Activated CD4-positive, alpha-beta T cell treated with anti-CD3 and anti-CD28 coated beads, Interleukin-2, amount 10 ng/mL, durations not matched to agents 7 days and 5 days (primary cell): ENCODE measurements at regions not wholly inside any gene's neighbourhood (a gene's known extent, or its start where the extent isn't known, plus 50 kb on each side); places are given as distances from the start of the nearest gene placed in this dataset.

Experiments used
- CTCF ChIA-PET: fragments of 350-600 bp; sonication (Branson Sonifier 250); formaldehyde crosslinking; loops from one replicate; lab custom pipeline; 2021; ENCODE audit warnings: antibody characterized with exemption; lab: Charles Lee
- POLR2A ChIA-PET: fragments of 350-600 bp; sonication (Branson Sonifier 250); formaldehyde crosslinking; loops from one replicate; lab custom pipeline; 2021; ENCODE audit warnings: antibody characterized with exemption; lab: Charles Lee
- DNase-seq: peaks from one replicate; pipeline ENCODE4 v3.0.0-alpha.2; 2020
- H3K27ac Mint-ChIP-seq: one replicate; pipeline ENCODE4 v1.8.0; 2021; ENCODE audit warnings: mild to moderate bottlenecking, moderate library complexity, mixed read lengths
- H3K27me3 Mint-ChIP-seq: one replicate; pipeline ENCODE4 v1.8.0; 2021; ENCODE audit warnings: mixed read lengths
- H3K36me3 Mint-ChIP-seq: one replicate; pipeline ENCODE4 v1.8.0; 2021; ENCODE audit warnings: low read depth, mixed read lengths
- H3K4me1 Mint-ChIP-seq: one replicate; pipeline ENCODE4 v1.8.0; 2021; ENCODE audit warnings: mixed read lengths
- H3K4me3 Mint-ChIP-seq: one replicate; pipeline ENCODE4 v1.8.0; 2021; ENCODE audit warnings: mild to moderate bottlenecking, moderate library complexity, mixed read lengths
- H3K9me3 Mint-ChIP-seq: one replicate; pipeline ENCODE4 v1.8.0; 2021; ENCODE audit warnings: mixed read lengths

- no peak for DNase-seq
- ChIA-PET CTCF (no interaction called here), POLR2A (no interaction called here)
- H3K9me3 Mint-ChIP-seq: no peaks in the 10 kb centered on the region
- no peak overlapping the region for H3K27ac Mint-ChIP-seq
- no peaks in the 10 kb centered on the region for H3K36me3 Mint-ChIP-seq
- no peak overlapping the region for H3K4me3 Mint-ChIP-seq
- no peaks in the 10 kb centered on the region for H3K4me1 Mint-ChIP-seq
- peaks cover 4% of the 10 kb centered on the region for H3K27me3 Mint-ChIP-seq
These were observed 174.0 kb downstream of the SUCNR1 start for GRCh38 chr3:152047465-152047864.

DNA sequence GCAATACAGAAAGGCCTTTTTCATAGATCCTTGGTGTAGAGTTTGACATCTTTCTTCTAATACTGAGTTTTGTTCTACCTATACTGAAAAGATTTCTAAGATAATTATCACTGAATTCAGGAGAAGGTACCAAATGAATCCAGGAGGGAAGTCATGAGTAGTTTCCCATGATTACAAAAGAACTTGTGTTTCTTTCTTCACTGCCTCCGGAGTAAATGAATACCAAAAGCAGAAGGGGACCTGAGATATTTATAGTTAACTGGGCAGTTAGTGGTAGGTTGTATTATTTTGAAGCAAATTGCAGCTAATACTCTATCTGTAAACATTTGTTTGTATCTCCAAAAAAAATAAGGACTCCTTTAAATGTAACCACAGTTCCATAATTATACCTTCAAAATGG is 175.4 kb downstream of the SUCNR1 start:
- Mint-ChIP-seq H3K9me3 (no peaks in the 10 kb centered on the region), H3K27ac (no peak overlapping the region), H3K4me1 (no peaks in the 10 kb centered on the region), H3K27me3 (peaks cover 4% of the 10 kb centered on the region), H3K36me3 (no peaks in the 10 kb centered on the region), H3K4me3 (no peak overlapping the region)
- no peak for DNase-seq
- ChIA-PET CTCF (interaction anchor here (0.6 to 1.0 kb wide), 3 partner anchors 23 to 1100 kb away, joined by 3 read pairs; no protein-coding TSS in a partner anchor), POLR2A (no interaction called here)

DNA sequence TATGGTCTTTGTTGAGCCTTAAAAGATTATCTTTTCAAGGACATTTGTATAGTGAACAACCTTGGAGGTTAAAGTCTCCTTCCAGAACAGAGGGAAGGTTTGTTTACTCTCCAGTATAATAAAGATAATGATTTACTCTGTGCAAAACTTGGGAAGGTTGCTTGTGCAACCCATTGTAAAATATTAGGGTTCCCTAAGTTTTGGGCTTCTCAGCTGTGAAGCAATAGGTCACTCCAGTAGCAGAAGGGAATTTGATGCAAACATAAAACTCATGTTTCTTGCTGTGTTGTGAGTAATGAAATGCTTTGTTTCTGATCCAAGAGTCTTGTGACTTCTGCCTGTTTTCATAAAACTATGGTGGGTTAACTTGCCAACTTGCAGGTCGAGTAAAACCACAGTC is 177.5 kb downstream of the SUCNR1 start:
- no peak for DNase-seq
- Mint-ChIP-seq H3K36me3 (no peaks in the 10 kb centered on the region), H3K27ac (no peak overlapping the region), H3K4me1 (no peaks in the 10 kb centered on the region), H3K27me3 (peaks cover 5% of the 10 kb centered on the region), H3K4me3 (no peak overlapping the region), H3K9me3 (no peaks in the 10 kb centered on the region)
- ChIA-PET POLR2A (no interaction called here), CTCF (no interaction called here)

- POLR2A ChIA-PET: no interaction called here
- Mint-ChIP-seq H3K9me3 (no peaks in the 10 kb centered on the region), H3K4me1 (no peaks in the 10 kb centered on the region)
These were observed 178.3 kb downstream of the SUCNR1 start for GRCh38 chr3:152051501-152052404.

DNA sequence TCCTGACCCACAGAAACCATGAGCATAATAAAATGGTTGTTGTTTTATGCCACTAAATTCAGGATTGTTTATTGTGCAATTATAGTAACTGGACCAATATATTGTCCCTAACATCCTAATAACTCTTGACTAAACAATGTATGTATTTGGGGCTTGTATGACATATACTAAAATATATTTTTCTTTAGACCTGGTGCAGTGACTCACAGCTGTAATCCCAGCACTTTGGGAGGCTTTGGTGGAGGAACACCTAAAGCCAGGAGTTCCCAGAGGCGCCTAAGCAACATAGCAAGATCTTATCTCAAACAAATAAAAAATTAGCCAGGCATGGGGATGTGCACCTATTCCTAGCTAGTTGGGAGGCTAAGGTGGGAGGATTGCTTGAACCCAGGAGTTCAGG is 180.4 kb downstream of the SUCNR1 start:
- no peaks in the 10 kb centered on the region for H3K9me3 Mint-ChIP-seq
- H3K4me3 Mint-ChIP-seq: no peak overlapping the region
- H3K4me1 Mint-ChIP-seq: no peaks in the 10 kb centered on the region
- H3K36me3 Mint-ChIP-seq: no peaks in the 10 kb centered on the region
- H3K27me3 Mint-ChIP-seq: peaks cover 2% of the 10 kb centered on the region
- DNase-seq: no peak
- H3K27ac Mint-ChIP-seq: no peak overlapping the region
- CTCF ChIA-PET: no interaction called here
- POLR2A ChIA-PET: no interaction called here

More at GRCh38 chr3:152051501-152052404, 178.3 kb downstream of the SUCNR1 start:
- DNase-seq: no peak
- Mint-ChIP-seq H3K27me3 (peaks cover 5% of the 10 kb centered on the region), H3K27ac (no peak overlapping the region), H3K4me3 (no peak overlapping the region), H3K36me3 (no peaks in the 10 kb centered on the region)
- CTCF ChIA-PET: no interaction called here

DNA sequence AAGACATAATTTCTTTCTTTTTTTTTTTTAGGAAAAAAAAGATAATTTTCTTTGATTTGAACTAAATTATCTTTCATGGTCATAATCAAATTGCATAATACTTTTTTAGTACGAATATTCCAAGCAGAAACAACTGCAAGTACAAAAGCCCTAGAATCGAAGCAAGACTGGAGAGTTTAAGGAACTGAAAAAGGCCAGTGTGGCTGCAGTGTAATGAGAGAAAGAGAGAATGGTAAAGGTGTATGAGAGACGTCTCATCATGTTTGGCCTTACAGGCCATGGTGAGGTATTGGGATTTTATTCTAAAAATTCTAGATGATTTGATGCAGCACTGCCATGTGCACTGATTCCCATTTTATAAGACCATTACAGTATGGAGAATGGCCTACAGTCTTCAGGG is 180.9 kb downstream of the SUCNR1 start:
- H3K27me3 Mint-ChIP-seq: peaks cover 4% of the 10 kb centered on the region
- no peaks in the 10 kb centered on the region for H3K4me1 Mint-ChIP-seq
- no peak overlapping the region for H3K4me3 Mint-ChIP-seq
- H3K9me3 Mint-ChIP-seq: no peaks in the 10 kb centered on the region
- POLR2A ChIA-PET: no interaction called here
- no peak for DNase-seq
- CTCF ChIA-PET: no interaction called here
- H3K36me3 Mint-ChIP-seq: no peaks in the 10 kb centered on the region
- no peak overlapping the region for H3K27ac Mint-ChIP-seq

DNA sequence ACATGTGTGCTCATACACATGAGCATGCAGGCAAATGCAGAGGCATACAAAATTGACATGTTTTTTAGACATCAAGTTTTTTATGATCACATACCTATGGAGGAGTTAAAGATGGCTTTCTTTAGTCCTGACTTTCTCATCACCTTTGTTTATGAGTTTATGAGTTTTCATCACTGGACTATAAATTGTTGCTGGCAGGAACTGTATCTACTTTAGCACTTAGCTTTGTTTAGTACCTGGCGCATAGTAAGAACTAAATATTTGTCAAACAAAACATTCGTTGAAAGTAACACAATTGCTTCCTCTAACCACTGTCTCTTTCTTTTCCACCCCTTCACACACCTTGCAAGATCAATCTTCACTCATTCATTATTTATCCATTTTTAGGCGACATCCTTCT is 182.6 kb downstream of the SUCNR1 start:
- Mint-ChIP-seq H3K4me3 (no peak overlapping the region), H3K9me3 (no peaks in the 10 kb centered on the region), H3K4me1 (no peaks in the 10 kb centered on the region), H3K27me3 (peaks cover 10% of the 10 kb centered on the region), H3K27ac (no peak overlapping the region), H3K36me3 (no peaks in the 10 kb centered on the region)
- ChIA-PET POLR2A (no interaction called here), CTCF (interaction anchor here (1.4 to 1.6 kb wide), 2 partner anchors 15 to 17 kb away, joined by 3 read pairs; no protein-coding TSS in a partner anchor)
- DNase-seq: no peak

DNA sequence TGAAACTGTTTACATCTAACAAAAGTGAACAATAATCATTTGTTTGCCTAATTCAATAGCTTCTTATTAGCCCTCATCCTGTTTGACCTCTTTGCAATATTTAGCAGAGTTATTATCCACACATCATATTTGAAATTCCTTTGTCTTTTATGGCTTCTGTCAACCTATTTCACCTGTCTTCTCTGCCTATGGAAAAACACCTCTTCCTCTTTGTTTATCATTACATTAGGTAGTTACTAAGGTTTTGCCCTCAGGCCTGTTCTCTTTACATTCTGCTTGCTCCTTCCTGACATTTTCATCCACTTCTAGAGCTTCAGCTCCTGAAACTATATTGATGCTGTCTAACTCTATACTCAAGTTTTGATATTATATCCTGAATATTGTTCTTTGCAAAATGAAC is 183.0 kb downstream of the SUCNR1 start:
- Mint-ChIP-seq H3K4me3 (no peak overlapping the region), H3K27ac (no peak overlapping the region), H3K27me3 (peaks cover 12% of the 10 kb centered on the region), H3K4me1 (no peaks in the 10 kb centered on the region), H3K9me3 (no peaks in the 10 kb centered on the region), H3K36me3 (no peaks in the 10 kb centered on the region)
- ChIA-PET CTCF (interaction anchor here (1.4 to 1.6 kb wide), 2 partner anchors 14 to 18 kb away, joined by 3 read pairs; no protein-coding TSS in a partner anchor), POLR2A (no interaction called here)
- no peak for DNase-seq

DNA sequence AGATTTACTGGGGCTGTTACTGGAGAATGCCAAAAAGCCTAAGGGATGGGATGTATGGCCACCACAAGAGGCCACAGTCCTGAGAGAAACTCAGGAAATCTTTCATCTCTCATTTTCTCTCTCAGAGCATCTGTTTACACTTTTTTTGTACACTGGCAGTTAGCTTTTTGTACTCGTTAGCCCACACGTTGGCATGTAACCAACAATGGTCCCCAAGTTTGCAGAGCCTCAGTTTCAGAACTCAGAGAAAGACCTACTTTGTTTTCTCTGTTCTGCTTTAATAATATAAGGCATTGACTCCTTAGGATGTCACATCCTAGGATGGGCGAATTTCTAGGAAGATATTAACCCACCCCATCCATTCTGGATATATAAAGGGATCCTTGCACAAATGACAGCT is 183.5 kb downstream of the SUCNR1 start:
- no peak overlapping the region for H3K27ac Mint-ChIP-seq
- peaks cover 12% of the 10 kb centered on the region for H3K27me3 Mint-ChIP-seq
- no peaks in the 10 kb centered on the region for H3K9me3 Mint-ChIP-seq
- H3K36me3 Mint-ChIP-seq: no peaks in the 10 kb centered on the region
- DNase-seq: no peak
- no peaks in the 10 kb centered on the region for H3K4me1 Mint-ChIP-seq
- ChIA-PET CTCF (interaction anchor here (1.6 kb wide), 1 partner anchor 18 kb away, joined by 3 read pairs; no protein-coding TSS in a partner anchor), POLR2A (no interaction called here)
- no peak overlapping the region for H3K4me3 Mint-ChIP-seq

GRCh38 chr3:152058856-152059255 is 185.4 kb downstream of the SUCNR1 start:
- Mint-ChIP-seq H3K27ac (no peak overlapping the region), H3K27me3 (peaks cover 12% of the 10 kb centered on the region), H3K36me3 (no peaks in the 10 kb centered on the region), H3K4me3 (no peak overlapping the region), H3K9me3 (no peaks in the 10 kb centered on the region), H3K4me1 (no peaks in the 10 kb centered on the region)
- CTCF ChIA-PET: no interaction called here
- DNase-seq: no peak
- POLR2A ChIA-PET: no interaction called here

GRCh38 chr3:152060701-152061100 is 187.3 kb downstream of the SUCNR1 start:
- no peak overlapping the region for H3K27ac Mint-ChIP-seq
- H3K36me3 Mint-ChIP-seq: no peaks in the 10 kb centered on the region
- H3K4me3 Mint-ChIP-seq: no peak overlapping the region
- no peaks in the 10 kb centered on the region for H3K4me1 Mint-ChIP-seq
- ChIA-PET POLR2A (no interaction called here), CTCF (no interaction called here)
- no peaks in the 10 kb centered on the region for H3K9me3 Mint-ChIP-seq
- H3K27me3 Mint-ChIP-seq: peaks cover 11% of the 10 kb centered on the region
- no peak for DNase-seq

GRCh38 chr3:152061296-152061695 is 187.9 kb downstream of the SUCNR1 start:
- no peak overlapping the region for H3K4me3 Mint-ChIP-seq
- DNase-seq: no peak
- H3K27ac Mint-ChIP-seq: no peak overlapping the region
- H3K27me3 Mint-ChIP-seq: peaks cover 11% of the 10 kb centered on the region
- no peaks in the 10 kb centered on the region for H3K36me3 Mint-ChIP-seq
- ChIA-PET CTCF (interaction anchor here (1.0 to 1.2 kb wide), 2 partner anchors 10 to 24 kb away, joined by 3 read pairs; no protein-coding TSS in a partner anchor), POLR2A (no interaction called here)
- H3K9me3 Mint-ChIP-seq: no peaks in the 10 kb centered on the region
- H3K4me1 Mint-ChIP-seq: no peaks in the 10 kb centered on the region

GRCh38 chr3:152069871-152070270 is 196.4 kb downstream of the SUCNR1 start:
- ChIA-PET POLR2A (no interaction called here), CTCF (interaction anchor here (0.6 kb wide), 1 partner anchor 188 kb away, joined by 3 read pairs; no protein-coding TSS in a partner anchor)
- H3K4me1 Mint-ChIP-seq: peaks cover 2% of the 10 kb centered on the region
- H3K9me3 Mint-ChIP-seq: no peaks in the 10 kb centered on the region
- H3K27ac Mint-ChIP-seq: no peak overlapping the region
- H3K4me3 Mint-ChIP-seq: no peak overlapping the region
- H3K36me3 Mint-ChIP-seq: no peaks in the 10 kb centered on the region
- no peak for DNase-seq
- H3K27me3 Mint-ChIP-seq: no peaks in the 10 kb centered on the region
